ENCODE measurements at regions not wholly inside any gene's neighbourhood (a gene's known extent, or its start where the extent isn't known, plus 50 kb on each side); places are given as distances from the start of the nearest gene placed in this dataset.

DNA sequence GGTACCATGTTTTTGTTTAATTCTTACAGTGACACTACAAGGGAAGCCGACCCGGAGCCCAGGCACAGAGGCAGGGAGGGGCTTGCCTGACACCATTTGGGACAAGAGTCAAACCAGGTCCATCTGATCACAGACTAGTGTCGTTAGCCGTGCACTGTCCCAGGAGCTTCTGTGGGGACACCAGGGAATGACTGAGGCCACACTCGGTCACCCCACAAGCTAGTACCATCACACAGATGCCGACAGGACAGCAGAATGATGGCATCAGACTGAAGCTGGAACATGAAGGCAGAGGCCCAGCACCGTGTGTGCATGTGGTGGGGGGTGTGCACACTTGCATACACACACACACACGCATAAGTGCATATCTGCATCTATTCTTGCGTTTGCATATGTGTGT, 61.5 kb upstream of the NECTIN1 start:
- DNase-seq, result no peak

DNA sequence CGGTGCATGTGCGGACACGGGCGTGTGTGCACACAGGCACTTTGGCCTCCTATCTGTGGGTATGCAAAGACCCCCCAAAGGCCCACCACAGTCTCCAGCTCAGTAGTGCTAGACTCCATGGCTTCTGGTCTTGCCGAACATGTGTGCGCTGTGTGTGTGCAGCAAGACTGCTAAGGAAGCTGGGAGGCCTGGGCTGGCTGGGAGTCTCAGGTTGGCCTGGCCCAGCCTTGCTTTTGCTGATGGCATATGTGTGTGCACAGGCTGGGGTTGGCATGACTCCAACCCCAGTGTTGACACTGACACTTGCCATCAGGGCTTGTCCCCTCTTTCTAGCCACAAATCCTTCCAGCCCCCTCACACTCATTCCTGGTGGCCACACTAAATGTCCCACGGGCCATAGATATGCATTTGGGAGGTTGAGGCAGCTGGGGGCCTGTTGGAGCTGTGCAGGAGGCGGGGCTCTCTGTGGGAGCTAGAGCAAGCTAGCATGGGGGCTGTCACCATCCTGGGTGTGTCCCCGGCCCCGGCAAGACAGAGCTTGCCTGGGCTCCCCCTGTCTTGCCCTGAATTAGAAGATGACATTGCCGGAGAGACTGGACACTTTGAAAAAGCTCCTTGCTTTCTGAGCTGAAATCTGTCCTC, 60.9 kb upstream of the NECTIN1 start:
- DNase-seq, result no peak

DNA sequence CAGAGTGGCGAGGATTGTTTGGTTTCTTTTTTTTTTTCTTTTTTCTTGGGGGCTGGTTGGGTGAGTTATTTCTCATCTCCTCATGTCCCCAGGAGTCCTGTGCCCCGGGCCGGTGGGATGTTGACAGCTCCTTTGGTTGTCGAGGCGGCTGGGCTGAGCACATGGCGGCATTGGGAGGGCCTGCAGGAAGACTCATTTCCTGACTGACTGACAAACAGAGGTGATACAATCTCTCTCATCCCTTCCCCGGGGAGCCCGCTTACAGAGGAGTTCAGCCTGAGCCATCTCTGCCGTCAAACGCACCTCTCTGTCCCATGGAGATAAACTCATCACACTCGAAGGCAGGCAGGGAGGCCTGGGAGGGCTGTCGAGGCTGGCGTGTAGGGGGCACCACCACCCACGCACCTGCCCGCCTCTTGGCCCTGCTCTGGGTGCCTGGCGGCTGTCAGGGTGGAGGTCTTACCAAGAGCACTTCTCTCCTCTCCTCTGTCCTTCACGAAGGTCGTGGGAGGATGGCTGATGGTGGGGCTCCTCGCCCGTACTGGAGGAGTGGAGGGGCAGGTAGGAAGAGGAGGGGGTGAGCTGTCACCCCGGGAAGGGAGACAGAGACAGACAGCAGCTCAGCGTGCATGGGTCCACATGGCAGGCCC, 60.0 kb upstream of the NECTIN1 start:
- no peak for DNase-seq

DNA sequence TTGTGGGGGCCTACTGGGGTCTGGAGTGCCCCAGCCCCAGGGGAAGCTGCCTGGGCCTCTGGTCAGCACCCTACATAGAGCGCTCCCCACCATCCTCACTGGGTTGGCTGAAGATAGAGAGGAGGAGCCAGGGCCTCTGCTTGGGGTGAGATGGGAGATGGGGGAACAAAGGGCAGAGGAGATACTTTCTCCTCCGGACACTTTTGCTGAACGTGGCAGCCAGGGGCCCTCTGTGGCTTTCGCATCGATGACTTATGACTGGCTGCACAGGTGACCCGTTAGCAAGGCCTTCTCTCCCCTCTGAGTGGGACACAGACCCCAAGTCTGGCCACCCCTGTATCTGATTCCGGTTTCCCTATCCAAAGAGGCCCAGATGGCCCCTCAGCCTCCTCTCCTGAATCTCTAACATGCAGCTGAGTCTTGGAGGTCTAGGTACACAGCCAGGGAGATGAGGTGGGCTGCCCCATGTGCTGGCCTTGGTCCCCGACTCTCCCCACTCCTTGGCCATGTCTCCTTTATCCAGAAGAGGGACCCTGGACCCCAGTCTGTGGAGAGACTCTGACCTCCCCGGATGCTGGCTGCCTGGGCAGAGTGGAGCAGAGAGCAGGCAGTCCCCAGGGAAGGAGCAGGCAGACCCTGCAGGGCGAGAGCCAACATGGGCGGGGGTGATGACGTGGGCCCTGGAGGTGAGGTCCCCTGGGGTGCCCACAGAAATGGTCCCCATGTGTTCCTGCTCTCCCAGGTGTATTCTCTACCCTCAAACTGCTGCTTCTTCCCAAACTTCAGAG, 59.3 kb upstream of the NECTIN1 start:
- DNase-seq, result no peak

DNA sequence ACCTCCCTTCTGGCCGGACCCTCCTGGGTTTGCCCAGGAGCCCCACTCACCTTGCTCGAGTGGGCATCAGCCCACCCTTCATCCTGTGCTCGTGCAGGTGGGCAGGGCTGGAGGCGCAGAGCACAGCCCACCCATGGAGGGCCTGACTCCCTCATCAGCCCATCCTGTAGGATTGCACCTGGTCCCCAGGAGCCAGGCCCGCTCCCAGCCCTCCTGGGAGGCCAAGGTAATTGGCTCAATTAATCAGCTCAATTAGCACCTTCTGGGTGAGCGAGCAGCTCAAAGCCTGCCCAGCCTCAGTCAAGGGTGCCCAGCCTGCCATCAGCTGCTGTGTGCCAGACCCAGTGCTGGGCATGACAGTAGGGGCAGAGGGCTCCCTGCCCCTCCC, 58.1 kb upstream of the NECTIN1 start:
- DNase-seq, result no peak

DNA sequence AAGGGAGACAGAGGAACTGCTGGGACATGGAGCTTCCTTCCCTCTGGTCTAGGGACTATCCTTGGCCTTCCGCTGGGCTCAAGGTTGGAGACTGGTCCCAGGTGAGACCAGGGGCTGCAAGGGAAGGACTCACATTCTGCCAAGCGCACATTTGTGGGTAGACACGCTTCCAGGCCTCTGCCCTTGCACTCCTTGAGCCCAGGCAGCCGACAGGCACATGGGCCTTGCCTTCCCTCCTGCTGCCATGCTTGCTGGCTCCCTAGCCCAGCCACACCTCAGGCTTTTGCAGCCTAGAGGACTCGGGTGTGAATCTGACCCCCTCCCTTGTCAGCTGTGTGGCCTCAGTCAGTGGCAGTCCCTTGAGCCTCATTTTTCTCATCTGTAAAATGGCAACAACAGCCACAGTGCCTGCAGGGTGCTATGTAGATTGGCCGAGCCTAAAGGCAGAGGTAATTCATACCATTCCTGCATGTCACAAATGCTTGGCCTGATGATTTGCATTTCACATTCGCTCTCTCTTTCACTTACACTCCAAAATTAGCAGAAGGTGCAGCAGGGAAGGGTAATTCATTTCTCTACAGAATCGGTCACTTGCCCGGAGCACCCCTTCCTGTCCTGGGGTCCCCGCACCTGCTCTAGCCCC, 57.6 kb upstream of the NECTIN1 start:
- no peak for DNase-seq

DNA sequence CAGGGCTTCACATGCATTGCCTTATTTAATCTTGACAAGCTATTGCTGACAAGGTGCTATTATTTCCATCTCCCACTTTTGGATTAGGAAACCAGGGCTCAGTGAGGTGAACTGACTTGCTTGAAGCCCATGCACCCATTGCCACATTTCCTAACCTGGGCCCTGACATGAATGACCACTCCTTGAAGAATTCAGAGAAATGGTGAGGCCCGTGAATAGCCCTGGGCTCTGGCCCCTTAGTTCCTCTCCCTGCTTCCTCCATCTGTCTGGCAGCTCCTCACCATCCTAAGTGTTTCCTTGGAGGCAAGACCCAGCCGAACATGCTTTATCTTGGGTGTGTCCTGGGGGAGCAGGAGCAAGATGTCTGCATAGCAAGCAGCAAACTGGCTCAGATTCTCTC, 56.1 kb upstream of the NECTIN1 start:
- no peak for DNase-seq

DNA sequence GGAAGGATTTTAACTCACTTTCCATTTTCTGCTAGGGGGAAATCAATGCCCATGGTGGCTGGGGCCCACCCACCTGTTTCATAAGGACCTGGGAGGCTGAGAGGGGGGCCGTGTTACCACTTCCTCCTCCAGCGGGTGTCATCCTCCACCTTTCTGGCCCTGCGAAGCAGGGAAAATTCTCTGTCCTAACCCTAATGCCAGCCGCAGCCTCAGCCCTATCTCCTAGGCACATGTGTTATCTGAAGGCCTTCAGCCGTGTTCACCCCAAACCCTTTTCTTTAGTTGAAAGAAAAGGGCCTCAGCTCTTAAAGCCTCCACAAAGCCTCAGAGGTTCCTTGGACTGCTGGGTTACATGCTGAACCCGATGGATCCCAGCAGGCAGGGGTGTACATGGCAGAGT, 55.4 kb upstream of the NECTIN1 start:
- no peak for DNase-seq

DNA sequence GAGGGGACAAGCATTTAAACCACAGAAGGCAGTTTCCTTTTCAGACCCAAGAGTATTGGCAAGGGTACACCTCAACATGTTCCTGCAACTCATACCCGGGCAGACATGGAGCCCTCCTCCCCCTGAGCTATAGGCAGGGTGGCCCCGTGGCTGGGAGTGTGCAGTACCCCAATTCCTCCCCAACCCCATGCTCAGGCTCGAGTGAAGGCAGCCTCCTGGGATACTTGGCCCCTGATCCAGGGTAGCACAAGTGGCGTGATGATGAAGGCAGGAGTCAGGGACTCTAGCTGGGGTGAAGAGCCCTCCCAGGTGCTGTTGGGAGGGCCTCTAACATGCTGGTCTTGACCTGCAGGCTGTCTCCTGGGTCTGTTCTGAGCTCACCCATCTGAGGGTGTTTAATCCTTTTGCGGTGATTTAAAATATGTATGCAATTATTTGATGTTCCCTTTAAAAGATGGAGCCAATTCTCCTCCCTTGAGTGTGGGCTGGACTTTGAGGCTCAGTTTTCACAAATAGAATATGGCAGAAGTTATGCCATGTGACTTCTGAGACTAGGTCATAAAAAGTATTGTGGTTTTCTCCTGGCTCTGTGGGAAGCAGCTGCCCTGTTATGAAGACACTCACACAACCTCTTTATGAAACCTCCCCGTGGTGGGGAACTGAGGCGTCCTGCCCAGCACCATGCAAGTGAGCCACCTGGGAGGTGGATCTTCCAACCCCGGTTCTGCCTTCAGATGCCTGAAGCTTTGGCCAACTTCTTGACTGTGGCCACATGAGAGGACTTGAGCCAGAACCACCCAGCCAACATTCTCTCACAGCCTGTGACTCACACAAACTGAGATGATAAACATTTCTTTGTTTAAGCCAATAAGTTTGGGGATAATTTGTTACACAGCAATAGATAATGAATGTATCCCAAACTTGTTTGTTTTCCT, 54.7 kb upstream of the NECTIN1 start:
- DNase-seq, result no peak

DNA sequence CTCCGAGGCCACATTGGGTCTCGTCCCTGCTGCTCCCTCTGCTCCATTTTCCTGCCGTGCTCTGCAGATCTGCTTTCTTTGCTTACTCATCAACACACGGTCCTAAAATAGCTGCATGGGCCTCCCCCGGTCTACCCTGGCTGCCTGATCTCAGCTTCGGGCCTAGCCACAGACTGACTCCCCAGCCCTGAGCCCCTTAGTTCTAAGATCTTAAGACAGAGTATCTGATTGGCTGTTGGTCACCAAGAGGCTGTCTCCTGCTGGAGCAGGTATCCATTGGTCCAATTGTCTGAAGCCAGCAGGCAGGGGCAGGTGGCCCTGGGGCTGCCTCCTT, 53.7 kb upstream of the NECTIN1 start:
- peak; percentile 78 for DNase-seq

DNA sequence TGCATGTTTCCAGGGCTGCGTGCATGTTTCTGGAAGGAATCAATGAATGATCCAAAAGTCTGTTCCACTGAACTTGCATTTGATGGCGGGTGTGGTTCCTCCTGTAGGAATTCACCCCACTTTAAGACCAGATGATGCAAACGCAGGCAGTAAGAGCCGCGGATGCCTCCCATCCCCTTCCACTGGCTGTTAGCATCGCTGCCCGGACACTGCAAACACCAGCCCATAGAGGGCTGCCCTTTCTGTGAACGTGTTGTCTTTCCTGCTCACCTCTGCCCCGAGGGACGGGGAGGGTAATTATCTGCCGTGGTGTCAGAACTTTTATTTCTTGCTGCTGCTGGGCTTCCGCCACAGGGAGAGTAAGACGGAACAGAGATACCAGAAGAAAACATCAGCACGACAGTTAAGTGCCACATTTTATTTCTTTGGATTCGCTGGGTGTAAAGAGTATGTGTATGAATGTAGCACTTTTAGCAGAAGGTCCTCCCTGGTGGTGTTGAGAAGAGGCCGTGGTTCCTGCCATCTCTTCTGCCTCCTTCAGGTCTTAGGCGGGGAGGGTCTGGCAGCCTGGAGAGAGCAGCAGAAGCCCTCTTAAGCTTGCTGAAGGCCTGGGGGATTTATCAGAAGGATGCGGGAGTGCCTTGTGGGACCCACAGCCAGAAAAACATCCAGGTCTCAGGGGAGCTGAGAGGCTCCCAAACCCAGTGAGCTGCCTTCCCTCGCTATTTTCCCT, 53.2 kb upstream of the NECTIN1 start:
- DNase-seq, result peak; percentile 44

DNA sequence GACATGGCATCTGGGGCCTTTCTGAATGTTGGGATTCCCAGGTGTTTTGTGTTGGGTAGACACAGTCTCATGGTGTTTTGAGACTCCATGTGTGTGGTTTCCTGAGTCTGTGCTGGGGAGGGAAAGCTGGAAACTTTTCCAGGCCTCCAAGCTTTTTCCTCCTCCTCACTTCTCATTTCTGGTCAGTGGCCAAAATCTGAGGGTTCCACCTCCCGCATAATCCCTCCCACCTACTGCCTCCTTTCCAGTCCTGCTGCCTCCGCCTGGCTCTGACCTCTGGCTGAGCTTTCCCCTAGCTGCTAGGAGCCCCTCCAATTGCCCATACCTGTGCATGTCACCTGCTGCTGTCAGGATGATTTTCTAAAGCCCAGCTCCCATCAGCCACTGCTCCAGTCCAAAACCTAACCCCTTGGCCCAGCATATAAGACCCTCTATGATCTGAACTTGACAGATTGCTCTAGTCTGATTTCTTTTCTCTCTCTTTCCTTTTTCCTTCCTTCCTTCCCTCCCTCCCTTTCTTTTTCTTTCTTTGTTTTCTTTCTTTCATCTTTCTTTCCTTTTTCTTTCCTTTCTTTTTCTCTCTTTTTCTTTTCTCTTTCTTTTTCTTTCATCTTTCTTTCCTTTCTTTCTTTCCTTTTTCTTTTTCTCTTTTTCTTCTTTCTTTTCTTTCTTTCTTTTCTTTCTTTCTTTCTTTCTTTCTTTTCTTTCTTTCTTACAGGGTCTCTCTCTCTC, 51.4 kb upstream of the NECTIN1 start:
- peak; percentile 45 for DNase-seq

DNA sequence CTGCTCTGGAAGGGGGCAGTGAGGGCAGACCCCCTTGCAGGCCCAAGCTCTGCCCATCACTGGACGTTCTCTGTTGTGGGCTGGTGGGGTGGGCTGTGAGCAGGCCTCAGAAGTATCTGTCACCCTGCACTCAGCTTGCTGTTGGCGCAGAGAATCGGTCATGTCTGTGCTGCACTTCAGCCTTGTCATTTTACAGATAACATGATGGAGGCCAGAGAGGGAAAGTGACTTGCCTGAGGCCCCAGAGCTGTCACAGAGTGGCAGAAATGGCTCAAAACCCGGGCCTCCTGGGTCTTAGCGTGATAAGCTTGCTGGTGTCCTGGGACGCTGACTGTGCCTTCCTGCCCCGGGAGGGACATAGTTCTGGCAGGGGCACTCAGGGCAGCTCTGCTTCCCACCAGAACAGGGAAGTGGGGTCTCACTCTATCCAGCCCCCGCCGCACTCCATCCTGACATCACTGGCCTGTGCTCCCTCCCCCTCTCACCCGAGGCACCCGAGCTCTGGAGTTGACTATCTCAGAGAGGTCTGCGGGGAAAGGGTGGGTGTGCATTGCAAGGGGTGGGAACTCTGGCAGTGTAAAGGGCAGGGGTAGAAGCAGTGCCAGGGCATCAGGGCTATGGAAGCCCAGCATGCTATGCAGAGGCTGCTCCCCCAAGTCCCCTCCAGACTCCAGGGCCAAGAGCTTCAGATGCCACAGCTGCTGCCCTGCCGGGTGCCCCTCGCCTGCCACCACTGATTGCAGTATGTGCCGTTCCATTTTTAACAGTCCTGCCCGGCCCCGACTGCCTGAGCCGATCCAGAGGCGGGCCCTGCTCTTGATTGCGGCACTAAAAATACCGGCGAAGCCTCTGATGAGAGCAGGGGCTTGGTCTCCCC, 50.4 kb upstream of the NECTIN1 start:
- DNase-seq, result no peak

Data from fibroblast of upper back skin (primary cell).